Activated naive CD8-positive, alpha-beta T cell treated with anti-CD3 and anti-CD28 coated beads, Interleukin-2, amount 10 ng/mL, durations not matched to agents 7 days and 5 days (primary cell): ENCODE measurements at regions not wholly inside any gene's neighbourhood (a gene's known extent, or its start where the extent isn't known, plus 50 kb on each side); places are given as distances from the start of the nearest gene placed in this dataset.

Source experiments
- ATAC-seq: fragments of 150-1000 bp; cut with Tn5 transposase; one replicate; pipeline ENCODE4 v1.10.0; 2021; ENCODE audit warnings: low read depth, moderate library complexity
- POLR2A ChIA-PET: fragments of 350-600 bp; sonication (Branson Sonifier 250); formaldehyde crosslinking; loops from one replicate; lab custom pipeline; 2021; ENCODE audit warnings: antibody characterized with exemption; lab: Charles Lee
- DNase-seq: peaks from one replicate; pipeline ENCODE4 v3.0.0; 2021
- H3K27ac Mint-ChIP-seq: one replicate; pipeline ENCODE4 v1.8.0; 2022; ENCODE audit warnings: mild to moderate bottlenecking, mixed read lengths
- H3K27me3 Mint-ChIP-seq: one replicate; pipeline ENCODE4 v1.8.0; 2022; ENCODE audit warnings: mild to moderate bottlenecking, moderate library complexity, mixed read lengths
- H3K36me3 Mint-ChIP-seq: one replicate; pipeline ENCODE4 v1.8.0; 2021; ENCODE audit warnings: mild to moderate bottlenecking, mixed read lengths
- H3K4me1 Mint-ChIP-seq: one replicate; pipeline ENCODE4 v1.8.0; 2021; ENCODE audit warnings: mixed read lengths
- H3K4me3 Mint-ChIP-seq: one replicate; pipeline ENCODE4 v1.8.0; 2022; ENCODE audit warnings: mild to moderate bottlenecking, moderate library complexity, mixed read lengths
- H3K9me3 Mint-ChIP-seq: one replicate; pipeline ENCODE4 v1.8.0; 2021; ENCODE audit warnings: mixed read lengths

- POLR2A ChIA-PET, result no interaction called here
- ATAC-seq (no peak), DNase-seq (no peak)
- H3K9me3 Mint-ChIP-seq, result peaks cover 8% of the 10 kb centered on the region
- no peak overlapping the region for H3K27ac Mint-ChIP-seq
- no peaks in the 10 kb centered on the region for H3K4me1 Mint-ChIP-seq
- no peaks in the 10 kb centered on the region for H3K27me3 Mint-ChIP-seq
- no peak overlapping the region for H3K4me3 Mint-ChIP-seq
- H3K36me3 Mint-ChIP-seq, result no peaks in the 10 kb centered on the region
These were observed 1013.8 kb upstream of the EEF2KMT start for GRCh38 chr16:6111390-6111789.

- H3K4me3 Mint-ChIP-seq, result no peak overlapping the region
- no peaks in the 10 kb centered on the region for H3K27me3 Mint-ChIP-seq
- no peaks in the 10 kb centered on the region for H3K36me3 Mint-ChIP-seq
- DNase-seq, result no peak
- POLR2A ChIA-PET, result no interaction called here
- no peak for ATAC-seq
- no peak overlapping the region for H3K27ac Mint-ChIP-seq
- no peaks in the 10 kb centered on the region for H3K4me1 Mint-ChIP-seq
- H3K9me3 Mint-ChIP-seq, result peaks cover 8% of the 10 kb centered on the region
These were observed 1012.8 kb upstream of the EEF2KMT start for GRCh38 chr16:6110346-6110745.

- H3K36me3 Mint-ChIP-seq, result no peaks in the 10 kb centered on the region
- H3K27ac Mint-ChIP-seq, result no peak overlapping the region
- no peaks in the 10 kb centered on the region for H3K4me1 Mint-ChIP-seq
- DNase-seq (no peak), ATAC-seq (no peak)
- H3K4me3 Mint-ChIP-seq, result no peak overlapping the region
- no peaks in the 10 kb centered on the region for H3K27me3 Mint-ChIP-seq
- peaks cover 5% of the 10 kb centered on the region for H3K9me3 Mint-ChIP-seq
- POLR2A ChIA-PET, result no interaction called here
These were observed 1008.5 kb upstream of the EEF2KMT start for GRCh38 chr16:6106061-6106460.

GRCh38 chr16:6105115-6105514 is 1007.5 kb upstream of the EEF2KMT start:
- ATAC-seq, result no peak

GRCh38 chr16:6104428-6104827 is 1006.8 kb upstream of the EEF2KMT start:
- no peak overlapping the region for H3K4me3 Mint-ChIP-seq
- H3K36me3 Mint-ChIP-seq, result no peaks in the 10 kb centered on the region
- POLR2A ChIA-PET, result no interaction called here
- DNase-seq, result no peak
- no peak for ATAC-seq
- H3K4me1 Mint-ChIP-seq, result no peaks in the 10 kb centered on the region
- no peaks in the 10 kb centered on the region for H3K27me3 Mint-ChIP-seq
- H3K9me3 Mint-ChIP-seq, result peaks cover 7% of the 10 kb centered on the region
- H3K27ac Mint-ChIP-seq, result no peak overlapping the region

More at GRCh38 chr16:6105115-6105514, 1007.5 kb upstream of the EEF2KMT start:
- no peaks in the 10 kb centered on the region for H3K36me3 Mint-ChIP-seq
- H3K9me3 Mint-ChIP-seq, result peaks cover 7% of the 10 kb centered on the region
- POLR2A ChIA-PET, result no interaction called here
- H3K4me3 Mint-ChIP-seq, result no peak overlapping the region
- no peaks in the 10 kb centered on the region for H3K27me3 Mint-ChIP-seq
- H3K27ac Mint-ChIP-seq, result no peak overlapping the region
- no peak for DNase-seq
- H3K4me1 Mint-ChIP-seq, result no peaks in the 10 kb centered on the region

GRCh38 chr16:6103561-6103960 is 1006.0 kb upstream of the EEF2KMT start:
- POLR2A ChIA-PET, result no interaction called here
- H3K27me3 Mint-ChIP-seq, result no peaks in the 10 kb centered on the region
- no peaks in the 10 kb centered on the region for H3K4me1 Mint-ChIP-seq
- no peak overlapping the region for H3K27ac Mint-ChIP-seq
- ATAC-seq (no peak), DNase-seq (no peak)
- peaks cover 5% of the 10 kb centered on the region for H3K9me3 Mint-ChIP-seq
- H3K4me3 Mint-ChIP-seq, result no peak overlapping the region
- no peaks in the 10 kb centered on the region for H3K36me3 Mint-ChIP-seq

GRCh38 chr16:6099102-6099501 is 1001.5 kb upstream of the EEF2KMT start:
- Mint-ChIP-seq H3K27me3 (no peaks in the 10 kb centered on the region), H3K4me3 (no peak overlapping the region), H3K4me1 (no peaks in the 10 kb centered on the region), H3K27ac (no peak overlapping the region), H3K9me3 (peaks cover 6% of the 10 kb centered on the region), H3K36me3 (no peaks in the 10 kb centered on the region)
- DNase-seq (no peak), ATAC-seq (no peak)
- POLR2A ChIA-PET, result no interaction called here

GRCh38 chr16:6096931-6097670 is 999.5 kb upstream of the EEF2KMT start:
- Mint-ChIP-seq H3K36me3 (no peaks in the 10 kb centered on the region), H3K27ac (no peak overlapping the region), H3K4me3 (no peak overlapping the region), H3K27me3 (no peaks in the 10 kb centered on the region), H3K9me3 (peaks cover 6% of the 10 kb centered on the region), H3K4me1 (no peaks in the 10 kb centered on the region)
- POLR2A ChIA-PET, result no interaction called here
- no peak for DNase-seq
- no peak for ATAC-seq

GRCh38 chr16:6095414-6095813 is 997.8 kb upstream of the EEF2KMT start:
- H3K27ac Mint-ChIP-seq, result no peak overlapping the region
- no peak overlapping the region for H3K4me3 Mint-ChIP-seq
- POLR2A ChIA-PET, result no interaction called here
- peaks cover 7% of the 10 kb centered on the region for H3K9me3 Mint-ChIP-seq
- H3K36me3 Mint-ChIP-seq, result no peaks in the 10 kb centered on the region
- DNase-seq, result no peak
- no peak for ATAC-seq
- H3K4me1 Mint-ChIP-seq, result no peaks in the 10 kb centered on the region
- H3K27me3 Mint-ChIP-seq, result no peaks in the 10 kb centered on the region

GRCh38 chr16:6091021-6091420 is 993.4 kb upstream of the EEF2KMT start:
- POLR2A ChIA-PET, result no interaction called here
- Mint-ChIP-seq H3K27me3 (no peaks in the 10 kb centered on the region), H3K27ac (no peak overlapping the region), H3K9me3 (peaks cover 7% of the 10 kb centered on the region), H3K4me1 (no peaks in the 10 kb centered on the region), H3K36me3 (no peaks in the 10 kb centered on the region), H3K4me3 (no peak overlapping the region)
- no peak for ATAC-seq
- DNase-seq, result no peak

- H3K9me3 Mint-ChIP-seq, result no peaks in the 10 kb centered on the region
- DNase-seq, result no peak
- no peak for ATAC-seq
- H3K27me3 Mint-ChIP-seq, result no peaks in the 10 kb centered on the region
- H3K36me3 Mint-ChIP-seq, result no peaks in the 10 kb centered on the region
- POLR2A ChIA-PET, result no interaction called here
- no peak overlapping the region for H3K4me3 Mint-ChIP-seq
- no peak overlapping the region for H3K27ac Mint-ChIP-seq
- no peaks in the 10 kb centered on the region for H3K4me1 Mint-ChIP-seq
These were observed 983.9 kb upstream of the EEF2KMT start for GRCh38 chr16:6081320-6081976.

- ATAC-seq (no peak), DNase-seq (no peak)
- H3K36me3 Mint-ChIP-seq, result peaks cover 2% of the 10 kb centered on the region
- peaks cover 4% of the 10 kb centered on the region for H3K9me3 Mint-ChIP-seq
- POLR2A ChIA-PET, result no interaction called here
- no peak overlapping the region for H3K27ac Mint-ChIP-seq
- no peaks in the 10 kb centered on the region for H3K4me1 Mint-ChIP-seq
- no peaks in the 10 kb centered on the region for H3K27me3 Mint-ChIP-seq
- H3K4me3 Mint-ChIP-seq, result no peak overlapping the region
These were observed 979.0 kb upstream of the EEF2KMT start for GRCh38 chr16:6076631-6077030.

- ATAC-seq (no peak), DNase-seq (no peak)
- Mint-ChIP-seq H3K36me3 (no peaks in the 10 kb centered on the region), H3K4me3 (no peak overlapping the region), H3K4me1 (no peaks in the 10 kb centered on the region), H3K9me3 (peaks cover 3% of the 10 kb centered on the region), H3K27ac (no peak overlapping the region), H3K27me3 (no peaks in the 10 kb centered on the region)
- POLR2A ChIA-PET, result no interaction called here
These were observed 970.5 kb upstream of the EEF2KMT start for GRCh38 chr16:6068063-6068462.

- ATAC-seq (no peak), DNase-seq (no peak)
- POLR2A ChIA-PET, result no interaction called here
- Mint-ChIP-seq H3K36me3 (no peaks in the 10 kb centered on the region), H3K27ac (no peak overlapping the region), H3K4me3 (no peak overlapping the region), H3K4me1 (no peaks in the 10 kb centered on the region), H3K9me3 (peaks cover 1% of the 10 kb centered on the region), H3K27me3 (no peaks in the 10 kb centered on the region)
These were observed 969.1 kb upstream of the EEF2KMT start for GRCh38 chr16:6066652-6067051.
